OCI-LY3 (cell line): ENCODE measurements at regions not wholly inside any gene's neighbourhood (a gene's known extent, or its start where the extent isn't known, plus 50 kb on each side); places are given as distances from the start of the nearest gene placed in this dataset.

Experiments
- CTCF ChIP-seq: fragments of 200-600, 300-600 bp; sonication (generic); IDR thresholded peaks from 2 replicates; pipeline ENCODE4 v1.5.1; 2014; ENCODE audit warnings: antibody characterized with exemption, low read length, low read depth
- EZH2phosphoT487 ChIP-seq: fragments of 200-600 bp; shearing (Covaris generic); IDR thresholded peaks from 2 replicates; pipeline ENCODE4 v1.6.1; 2018; ENCODE audit warnings: antibody characterized with exemption, mixed run types, low read depth

- TF ChIP-seq CTCF = no peak
- TF ChIP-seq EZH2phosphoT487 = no peak
Observed at GRCh38 chr15:49715701-49716100, 94.9 kb downstream of the DTWD1 start.
